Psoas muscle (tissue), 7 donors: ENCODE measurements at regions not wholly inside any gene's neighbourhood (a gene's known extent, or its start where the extent isn't known, plus 50 kb on each side); places are given as distances from the start of the nearest gene placed in this dataset.

ENCODE experiments used
- ATAC-seq, 4 donors: fragments of 200-7000 bp; cut with Tn5 transposase; one replicate each; pipeline ENCODE4 v1.9.1; 2020; ENCODE audit warnings: moderate library complexity in 3 of 4, mild to moderate bottlenecking in 2 of 4
- DNase-seq, 2 donors: peaks; one replicate each; pipeline ENCODE4 v3.0.0-alpha.2; 2020
- H3K27ac ChIP-seq: fragments of 200-600 bp; one replicate; pipeline ENCODE4 v1.8.0; 2022
- H3K27me3 ChIP-seq, 3 donors: fragments of 200-600 bp in 1 of 3; one replicate each; pipeline versions ENCODE4 v1.6.1 to v1.8.0; 2013 to 2022; ENCODE audit warnings: low read length in 2 of 3, mild to moderate bottlenecking in 2 of 3, moderate library complexity in 1 of 3; ENCODE audit not compliant: insufficient read depth in 3 of 3
- H3K36me3 ChIP-seq, 2 donors: fragments of 200-600 bp in 1 of 2; one replicate each; pipeline versions ENCODE4 v1.6.1 to v1.8.0; 2013 to 2022; ENCODE audit warnings: low read depth in 1 of 2, mild to moderate bottlenecking in 1 of 2, moderate library complexity in 1 of 2; ENCODE audit not compliant: insufficient read depth in 1 of 2
- H3K4me1 ChIP-seq: fragments of 200-600 bp; one replicate; pipeline ENCODE4 v1.8.0; 2022
- H3K4me3 ChIP-seq: fragments of 200-600 bp; one replicate; pipeline ENCODE4 v1.8.0; 2022; ENCODE audit warnings: mild to moderate bottlenecking
- H3K9me3 ChIP-seq: fragments of 200-600 bp; one replicate; pipeline ENCODE4 v1.8.0; 2022
- WGBS, 3 donors: extraction: QIAGEN DNeasy Blood & Tissue Kit; methylation state at CpG; one replicate each; pipeline versions ENCODE4 v1.1.6 to v1.1.7; 2013; 5-methylcytosine and 5-hydroxymethylcytosine counted together
- intact Hi-C, 2 donors: fragments of 100-400 bp; cut with DNase I; formaldehyde crosslinking; loops; one replicate each; pipeline versions ENCODE4 v1.11.0 to v1.14.2; 2022
- TF ChIP-seq, protein P1 (sequence below): fragments of 200-600 bp; IDR thresholded peaks from one replicate; pipeline ENCODE4 v1.8.0; 2022; ENCODE audit warnings: antibody characterized with exemption
- donor health status: healthy with polysubstance abuse.
- donor health status: DM: no; HTN: no; CAD: no; lungs with moderate emphysema.
- donor health status: Bipolar disorder and iron deficiency.
- donor health status: healthy.
- donor health status: DM: yes; HTN: yes; CAD: no.
- donor health status: DM: no; HTN: no; CAD: no.
- donor health status: DM: yes; HTN: yes; CAD: no.

- DNase-seq (no peak), ATAC-seq (no peak)
- no peak overlapping the region for H3K27ac ChIP-seq
- no peaks in the 10 kb centered on the region for H3K9me3 ChIP-seq
- 51 to 53% (median 52%) methylated on average over 34 of the region's 34 CpGs for WGBS, 3 donors
- TF ChIP-seq, protein P1, sequence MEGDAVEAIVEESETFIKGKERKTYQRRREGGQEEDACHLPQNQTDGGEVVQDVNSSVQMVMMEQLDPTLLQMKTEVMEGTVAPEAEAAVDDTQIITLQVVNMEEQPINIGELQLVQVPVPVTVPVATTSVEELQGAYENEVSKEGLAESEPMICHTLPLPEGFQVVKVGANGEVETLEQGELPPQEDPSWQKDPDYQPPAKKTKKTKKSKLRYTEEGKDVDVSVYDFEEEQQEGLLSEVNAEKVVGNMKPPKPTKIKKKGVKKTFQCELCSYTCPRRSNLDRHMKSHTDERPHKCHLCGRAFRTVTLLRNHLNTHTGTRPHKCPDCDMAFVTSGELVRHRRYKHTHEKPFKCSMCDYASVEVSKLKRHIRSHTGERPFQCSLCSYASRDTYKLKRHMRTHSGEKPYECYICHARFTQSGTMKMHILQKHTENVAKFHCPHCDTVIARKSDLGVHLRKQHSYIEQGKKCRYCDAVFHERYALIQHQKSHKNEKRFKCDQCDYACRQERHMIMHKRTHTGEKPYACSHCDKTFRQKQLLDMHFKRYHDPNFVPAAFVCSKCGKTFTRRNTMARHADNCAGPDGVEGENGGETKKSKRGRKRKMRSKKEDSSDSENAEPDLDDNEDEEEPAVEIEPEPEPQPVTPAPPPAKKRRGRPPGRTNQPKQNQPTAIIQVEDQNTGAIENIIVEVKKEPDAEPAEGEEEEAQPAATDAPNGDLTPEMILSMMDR = no peak
- no peaks in the 10 kb centered on the region for H3K36me3 ChIP-seq
- intact Hi-C loops = no loop called here
- peaks cover 0 to 23% (median 14%) of the 10 kb centered on the region in 3 donors for H3K27me3 ChIP-seq
- H3K4me3 ChIP-seq = no peak overlapping the region
- no peaks in the 10 kb centered on the region for H3K4me1 ChIP-seq
These were observed 241.2 kb downstream of the RBM19 start for GRCh38 chr12:113724794-113725556.

DNA sequence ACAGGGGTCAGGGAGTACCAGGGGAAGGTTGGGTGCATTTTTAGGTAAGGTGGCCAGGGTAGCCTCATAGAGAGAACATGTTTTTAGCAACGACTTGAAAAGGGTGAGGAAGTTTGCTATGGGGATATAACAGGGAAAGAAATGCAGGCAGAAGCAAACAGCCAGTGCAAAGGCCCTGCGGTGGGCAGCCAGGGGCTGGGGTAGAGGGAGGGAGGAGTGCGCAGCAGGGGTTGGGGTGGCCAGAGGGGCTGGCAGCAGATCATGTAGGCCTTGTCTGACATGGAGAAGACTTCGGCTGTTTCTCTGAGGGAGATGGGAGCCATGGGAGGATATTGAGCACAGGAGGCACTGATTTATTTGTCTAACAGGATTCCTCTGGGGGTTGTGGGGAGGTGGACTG, 242.5 kb downstream of the RBM19 start:
- DNase-seq = no peak
- intact Hi-C loops = no loop called here
- TF ChIP-seq, protein P1 = no peak
- no peak for ATAC-seq
- no peak overlapping the region for H3K4me3 ChIP-seq
- no peaks in the 10 kb centered on the region for H3K4me1 ChIP-seq
- whole genome bisulfite sequencing, 3 donors = 82 to 86% (median 84%) methylated on average over 4 of the region's 4 CpGs
- peaks cover 0 to 23% (median 14%) of the 10 kb centered on the region in 3 donors for H3K27me3 ChIP-seq
- H3K36me3 ChIP-seq = no peaks in the 10 kb centered on the region
- H3K9me3 ChIP-seq = no peaks in the 10 kb centered on the region
- H3K27ac ChIP-seq = no peak overlapping the region

DNA sequence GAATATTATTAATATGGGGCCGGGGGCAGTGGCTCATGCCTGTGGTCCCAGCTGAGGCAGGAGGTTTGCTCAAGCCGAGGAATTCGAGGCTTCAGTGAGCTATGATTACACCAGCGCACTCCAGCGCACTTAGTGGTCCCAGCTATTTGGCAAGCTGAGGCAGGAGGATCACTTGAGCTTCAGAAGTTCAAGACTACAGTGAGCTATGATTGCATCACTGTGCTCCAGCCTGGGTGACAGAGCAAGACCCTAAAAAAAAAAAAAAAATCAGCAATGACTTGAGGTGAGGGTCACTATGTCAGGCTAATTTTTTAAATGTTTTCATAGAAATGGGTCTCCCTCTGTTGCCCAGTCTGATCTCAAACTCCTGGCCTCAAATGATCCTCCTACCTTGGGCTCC, 243.4 kb downstream of the RBM19 start:
- H3K4me3 ChIP-seq = no peak overlapping the region
- 42 to 65% (median 59%) methylated on average over 5 of the region's 5 CpGs for WGBS, 3 donors
- no peaks in the 10 kb centered on the region for H3K36me3 ChIP-seq
- H3K9me3 ChIP-seq = no peaks in the 10 kb centered on the region
- peaks cover 0 to 23% (median 11%) of the 10 kb centered on the region in 3 donors for H3K27me3 ChIP-seq
- no peak overlapping the region for H3K27ac ChIP-seq
- TF ChIP-seq, protein P1 = no peak
- no peak for ATAC-seq
- H3K4me1 ChIP-seq = no peaks in the 10 kb centered on the region
- intact Hi-C loops = no loop called here
- no peak for DNase-seq

- no peak overlapping the region for H3K4me3 ChIP-seq
- DNase-seq (no peak), ATAC-seq (no peak)
- no peaks in the 10 kb centered on the region for H3K36me3 ChIP-seq
- peaks cover 0 to 12% (median 3%) of the 10 kb centered on the region in 3 donors for H3K27me3 ChIP-seq
- intact Hi-C loops = no loop called here
- H3K4me1 ChIP-seq = no peaks in the 10 kb centered on the region
- no peak overlapping the region for H3K27ac ChIP-seq
- 16 to 29% (median 22%) methylated on average over 4 of the region's 4 CpGs for WGBS, 3 donors
- H3K9me3 ChIP-seq = no peaks in the 10 kb centered on the region
- TF ChIP-seq, protein P1 = no peak
These were observed 245.5 kb downstream of the RBM19 start for GRCh38 chr12:113720629-113721028.
